PC-9 (cell line): ENCODE measurements at regions not wholly inside any gene's neighbourhood (a gene's known extent, or its start where the extent isn't known, plus 50 kb on each side); places are given as distances from the start of the nearest gene placed in this dataset.

Experiments used
- BruUV-seq: library from RNA; stranded (reverse); fragments of 400-500 nt; replicated peaks from 2 replicates; lab custom pipeline; 2021; lab: Mats Ljungman, UMichigan
- CTCF ChIA-PET: fragments of 300-600 bp; sonication (Branson Sonifier 250); formaldehyde crosslinking; loops from one replicate; lab custom pipeline; 2022; ENCODE audit warnings: antibody characterized with exemption; lab: Charles Lee
- POLR2A ChIA-PET: fragments of 300-600 bp; sonication (Branson Sonifier 250); formaldehyde crosslinking; loops from one replicate; lab custom pipeline; 2022; ENCODE audit warnings: antibody characterized with exemption; ENCODE audit not compliant: unreplicated experiment; lab: Charles Lee
- DNase-seq, 2 experiments: peaks; one replicate each; pipeline versions ENCODE4 v3.0.0 to v3.0.0-alpha.2; 2015 to 2022; ENCODE audit warnings: mixed read lengths in 1 of 2
- H2AFZ ChIP-seq: fragments of 200-600 bp; sonication (generic); 2 replicates; pipeline ENCODE4 v1.8.1; 2017; ENCODE audit warnings: antibody characterized with exemption
- H3F3A ChIP-seq: fragments of 200-600 bp; sonication (generic); 2 replicates; pipeline ENCODE4 v1.8.1; 2017; ENCODE audit warnings: antibody characterized with exemption, mild to moderate bottlenecking, low read depth; ENCODE audit not compliant: insufficient read depth
- H3K27ac ChIP-seq: fragments of 200-600 bp; sonication (generic); 2 replicates; pipeline ENCODE4 v1.6.1; 2016; ENCODE audit warnings: mixed run types
- H3K27me3 ChIP-seq: fragments of 200-600 bp; sonication (generic); 2 replicates; pipeline ENCODE4 v1.6.1; 2016; ENCODE audit warnings: low read depth, mixed run types; ENCODE audit not compliant: insufficient read depth
- H3K36me3 ChIP-seq: fragments of 200-600 bp; sonication (generic); 2 replicates; pipeline ENCODE4 v1.6.1; 2016; ENCODE audit warnings: low read depth, mixed run types
- H3K4me1 ChIP-seq: fragments of 200-600 bp; sonication (generic); replicated peaks from 2 replicates; pipeline ENCODE4 v1.6.1; 2016; ENCODE audit warnings: mixed run types; ENCODE audit not compliant: insufficient read depth
- H3K4me2 ChIP-seq: fragments of 200-600 bp; sonication (generic); 2 replicates; pipeline ENCODE4 v1.6.1; 2017; ENCODE audit warnings: mixed run types
- H3K4me3 ChIP-seq: fragments of 200-600 bp; sonication (generic); 2 replicates; pipeline ENCODE4 v1.6.1; 2016; ENCODE audit warnings: mixed run types
- H3K79me2 ChIP-seq: fragments of 200-600 bp; sonication (generic); 2 replicates; pipeline ENCODE4 v1.6.1; 2017; ENCODE audit warnings: low read depth, mixed run types
- H3K9me2 ChIP-seq: fragments of 200-600 bp; sonication (generic); 2 replicates; pipeline ENCODE4 v1.8.1; 2017; ENCODE audit warnings: mild to moderate bottlenecking; ENCODE audit not compliant: insufficient read depth
- H3K9me3 ChIP-seq: fragments of 200-600 bp; sonication (generic); 2 replicates; pipeline ENCODE4 v1.8.1; 2016; ENCODE audit warnings: low read depth; ENCODE audit not compliant: insufficient read depth
- H4K20me1 ChIP-seq: fragments of 200-600 bp; sonication (generic); 2 replicates; pipeline ENCODE4 v1.8.1; 2017; ENCODE audit not compliant: insufficient read depth
- EZH2 ChIP-seq: fragments of 200-600 bp; sonication (generic); IDR thresholded peaks from 2 replicates; pipeline ENCODE4 v1.8.0; 2017; ENCODE audit warnings: antibody characterized with exemption, low read depth
- intact Hi-C: fragments of 100-400 bp; cut with micrococcal nuclease; formaldehyde crosslinking; loops from one replicate; pipeline ENCODE4 v1.10.0; 2022; ENCODE audit not compliant: unreplicated experiment
- TF ChIP-seq, protein P1 (sequence below): fragments of 200-600 bp; sonication (generic); conservative IDR thresholded peaks from 2 replicates; pipeline ENCODE4 v1.6.1; 2017; ENCODE audit warnings: mixed run types, antibody characterized with exemption, mild to moderate bottlenecking, moderate library complexity

DNA sequence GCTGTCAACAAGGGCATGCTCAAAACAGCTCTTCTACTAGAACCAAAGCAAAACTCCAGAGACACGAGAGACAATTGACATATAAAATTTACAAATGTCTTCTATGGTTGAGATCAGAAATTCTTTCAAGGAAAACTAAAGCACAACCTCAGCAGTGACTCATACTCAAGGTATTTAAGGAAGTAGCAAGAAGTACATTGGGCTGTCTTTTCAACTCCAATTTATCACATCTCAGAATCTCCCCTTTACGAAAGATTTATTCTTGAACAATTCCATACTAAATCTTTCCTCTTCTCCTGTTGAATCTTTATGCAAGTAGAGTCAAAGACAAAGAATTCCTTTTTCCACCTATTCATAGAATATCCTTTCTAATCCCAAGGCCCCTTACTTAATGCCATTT, 324.0 kb downstream of the IRS1 start:
- no peaks in the 10 kb centered on the region for H3K79me2 ChIP-seq
- H3K4me1 ChIP-seq: peaks cover 21% of the 10 kb centered on the region
- ChIA-PET POLR2A (no interaction called here), CTCF (no interaction called here)
- peak overlapping the region; percentile 56 for H3K27ac ChIP-seq
- no peak overlapping the region for H2AFZ ChIP-seq
- H4K20me1 ChIP-seq: no peaks in the 10 kb centered on the region; the same call in 1 of the 2 replicates
- intact Hi-C loops: loop anchor here (5.0 to 10.0 kb wide), 3 partner anchors 107 to 288 kb away; no protein-coding TSS in a partner anchor
- no peaks in the 10 kb centered on the region for H3K9me2 ChIP-seq
- no peak overlapping the region for H3K4me3 ChIP-seq
- peaks cover 3% of the 10 kb centered on the region; the same call in 1 of the 2 replicates for H3F3A ChIP-seq
- TF ChIP-seq, protein P1, sequence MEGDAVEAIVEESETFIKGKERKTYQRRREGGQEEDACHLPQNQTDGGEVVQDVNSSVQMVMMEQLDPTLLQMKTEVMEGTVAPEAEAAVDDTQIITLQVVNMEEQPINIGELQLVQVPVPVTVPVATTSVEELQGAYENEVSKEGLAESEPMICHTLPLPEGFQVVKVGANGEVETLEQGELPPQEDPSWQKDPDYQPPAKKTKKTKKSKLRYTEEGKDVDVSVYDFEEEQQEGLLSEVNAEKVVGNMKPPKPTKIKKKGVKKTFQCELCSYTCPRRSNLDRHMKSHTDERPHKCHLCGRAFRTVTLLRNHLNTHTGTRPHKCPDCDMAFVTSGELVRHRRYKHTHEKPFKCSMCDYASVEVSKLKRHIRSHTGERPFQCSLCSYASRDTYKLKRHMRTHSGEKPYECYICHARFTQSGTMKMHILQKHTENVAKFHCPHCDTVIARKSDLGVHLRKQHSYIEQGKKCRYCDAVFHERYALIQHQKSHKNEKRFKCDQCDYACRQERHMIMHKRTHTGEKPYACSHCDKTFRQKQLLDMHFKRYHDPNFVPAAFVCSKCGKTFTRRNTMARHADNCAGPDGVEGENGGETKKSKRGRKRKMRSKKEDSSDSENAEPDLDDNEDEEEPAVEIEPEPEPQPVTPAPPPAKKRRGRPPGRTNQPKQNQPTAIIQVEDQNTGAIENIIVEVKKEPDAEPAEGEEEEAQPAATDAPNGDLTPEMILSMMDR: no peak
- TF ChIP-seq EZH2: no peak
- H3K36me3 ChIP-seq: no peaks in the 10 kb centered on the region
- BruUV-seq: no TSS peak
- H3K27me3 ChIP-seq: no peaks in the 10 kb centered on the region
- H3K9me3 ChIP-seq: peaks cover 15% of the 10 kb centered on the region
- peak overlapping the region; percentile 35 for H3K4me2 ChIP-seq
- peak; percentile 8 to 70 for DNase-seq

DNA sequence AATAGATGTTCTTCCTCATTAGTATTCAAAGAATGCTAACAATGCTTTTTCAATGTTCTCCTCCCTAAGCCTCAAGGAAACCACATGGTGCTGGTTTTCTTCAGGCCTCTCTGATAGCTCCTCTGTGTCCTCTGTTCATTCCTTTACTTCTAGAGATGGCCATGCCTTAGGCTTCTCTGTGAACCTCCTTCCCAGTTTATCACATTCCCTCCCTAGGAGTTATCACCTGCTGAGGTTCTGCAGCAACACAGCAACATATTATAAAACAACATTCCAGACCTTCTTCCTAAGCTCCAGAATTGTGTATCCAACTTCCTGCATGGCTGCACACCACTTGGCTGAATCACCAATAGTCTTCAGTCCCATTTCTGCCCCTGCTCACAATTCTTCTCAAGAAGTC, 325.5 kb downstream of the IRS1 start:
- Histone ChIP-seq H3K79me2 (no peaks in the 10 kb centered on the region), H3K9me2 (no peaks in the 10 kb centered on the region), H2AFZ (no peak overlapping the region), H3F3A (peaks cover 3% of the 10 kb centered on the region; the same call in 1 of the 2 replicates), H3K4me3 (no peak overlapping the region), H3K27ac (no peak overlapping the region), H3K4me2 (no peak overlapping the region), H4K20me1 (no peaks in the 10 kb centered on the region; the same call in 1 of the 2 replicates), H3K4me1 (peaks cover 21% of the 10 kb centered on the region), H3K9me3 (peaks cover 15% of the 10 kb centered on the region), H3K36me3 (no peaks in the 10 kb centered on the region), H3K27me3 (no peaks in the 10 kb centered on the region)
- no TSS peak for BruUV-seq
- DNase-seq: no peak
- no peak for TF ChIP-seq EZH2
- TF ChIP-seq, protein P1: no peak
- intact Hi-C loops: loop anchor here (10.0 kb wide), 1 partner anchor 259 kb away; no protein-coding TSS in a partner anchor
- CTCF ChIA-PET: no interaction called here
- POLR2A ChIA-PET: no interaction called here

DNA sequence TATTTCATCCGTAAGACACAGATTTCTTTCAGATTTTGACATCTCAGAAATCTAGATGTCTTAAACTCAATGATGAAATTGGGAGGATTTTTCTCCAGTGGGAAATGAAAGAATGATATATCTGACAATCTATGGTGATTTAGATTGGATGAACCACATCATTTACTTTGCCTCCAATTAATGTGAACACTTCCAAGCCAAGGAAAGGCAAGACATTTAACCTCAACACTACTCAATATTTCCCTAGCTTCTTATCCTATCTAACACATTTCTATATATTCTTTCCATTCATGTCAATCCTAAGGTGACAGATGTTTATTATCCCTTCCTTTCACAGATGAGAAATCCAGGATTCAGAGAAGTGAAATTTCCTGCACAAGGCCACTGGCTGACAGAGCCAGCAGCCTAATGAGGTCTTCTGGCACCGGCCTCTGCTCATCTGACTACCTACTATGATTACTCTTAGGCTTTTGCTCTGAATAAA, 327.6 kb downstream of the IRS1 start:
- POLR2A ChIA-PET: no interaction called here

More for the DNA sequence above, 327.6 kb downstream of the IRS1 start:
- no peaks in the 10 kb centered on the region for H3K27me3 ChIP-seq
- no peaks in the 10 kb centered on the region for H3K36me3 ChIP-seq
- no peak for DNase-seq
- H3K4me1 ChIP-seq: peaks cover 13% of the 10 kb centered on the region
- H2AFZ ChIP-seq: no peak overlapping the region
- TF ChIP-seq, protein P1: no peak
- TF ChIP-seq EZH2: no peak
- no peak overlapping the region for H3K4me3 ChIP-seq
- peaks cover 9% of the 10 kb centered on the region for H3K9me3 ChIP-seq
- BruUV-seq: no TSS peak
- no peak overlapping the region for H3K27ac ChIP-seq
- H3K9me2 ChIP-seq: no peaks in the 10 kb centered on the region
- no peaks in the 10 kb centered on the region; the same call in 1 of the 2 replicates for H4K20me1 ChIP-seq
- CTCF ChIA-PET: no interaction called here
- H3F3A ChIP-seq: peaks cover 3% of the 10 kb centered on the region; the same call in 1 of the 2 replicates
- intact Hi-C loops: loop anchor here (10.0 kb wide), 1 partner anchor 257 kb away; no protein-coding TSS in a partner anchor
- H3K4me2 ChIP-seq: no peak overlapping the region
- no peaks in the 10 kb centered on the region for H3K79me2 ChIP-seq
